IMR-90 (cell line): ENCODE measurements at regions not wholly inside any gene's neighbourhood (a gene's known extent, or its start where the extent isn't known, plus 50 kb on each side); places are given as distances from the start of the nearest gene placed in this dataset.

Source experiments
- ATAC-seq: fragments of 200-7000 bp; cut with Tn5 transposase; 2 replicates; pipeline ENCODE4 v1.9.1; 2020; ENCODE audit warnings: low read depth, mild to moderate bottlenecking, moderate library complexity
- BruUV-seq: library from RNA; stranded (reverse); fragments of 400-500 nt; replicated peaks from 2 replicates; lab custom pipeline; 2021; lab: Mats Ljungman, UMichigan
- CTCF ChIA-PET: fragments of 300-600 bp; formaldehyde crosslinking; extraction: SDS; loops from one replicate; lab custom pipeline; 2021; ENCODE audit warnings: antibody characterized with exemption; lab: Yijun Ruan, JAX
- POLR2A ChIA-PET: fragments of 300-600 bp; sonication (Branson Sonifier 250); formaldehyde crosslinking; loops from one replicate; lab custom pipeline; 2022; ENCODE audit warnings: antibody characterized with exemption; ENCODE audit not compliant: unreplicated experiment; lab: Charles Lee
- DNase-seq: peaks from one replicate; pipeline ENCODE4 v3.0.0; 2013
- H2AFZ ChIP-seq: replicated peaks from 2 replicates; pipeline ENCODE3; 2013; ENCODE audit warnings: low read length, mild to moderate bottlenecking; ENCODE audit not compliant: poor library complexity
- H2AK5ac ChIP-seq: 2 replicates; pipeline ENCODE4 v1.6.1; 2013; ENCODE audit warnings: low read depth, low read length, inconsistent platforms
- H2AK9ac ChIP-seq: replicated peaks from 2 replicates; pipeline ENCODE3; 2013; ENCODE audit warnings: mild to moderate bottlenecking, low read depth, low read length, moderate library complexity; ENCODE audit not compliant: poor library complexity
- H2BK120ac ChIP-seq: 2 replicates; pipeline ENCODE4 v1.6.1; 2013; ENCODE audit warnings: low read depth, low read length, inconsistent platforms
- H2BK15ac ChIP-seq: 3 replicates; pipeline ENCODE4 v1.6.1; 2013; ENCODE audit warnings: low read depth, low read length, inconsistent platforms
- H2BK20ac ChIP-seq: 2 replicates; pipeline ENCODE4 v1.6.1; 2013; ENCODE audit warnings: low read depth, mild to moderate bottlenecking, inconsistent platforms, low read length, moderate library complexity
- H2BK5ac ChIP-seq: 2 replicates; pipeline ENCODE4 v1.6.1; 2013; ENCODE audit warnings: mild to moderate bottlenecking, low read depth, low read length, inconsistent platforms; ENCODE audit not compliant: poor library complexity, severe bottlenecking
- H3K14ac ChIP-seq: replicated peaks from 2 replicates; pipeline ENCODE4 v1.6.1; 2013; ENCODE audit warnings: low read depth, low read length, inconsistent platforms
- H3K18ac ChIP-seq: 2 replicates; pipeline ENCODE4 v1.6.1; 2013; ENCODE audit warnings: low read depth, low read length, control low read depth
- H3K23ac ChIP-seq: 2 replicates; pipeline ENCODE4 v1.6.1; 2013; ENCODE audit warnings: low read depth, low read length, inconsistent platforms
- H3K27ac ChIP-seq: 2 replicates; pipeline ENCODE4 v1.5.1; 2013; ENCODE audit warnings: mild to moderate bottlenecking, control low read depth, low read length; ENCODE audit not compliant: insufficient read depth
- H3K27me3 ChIP-seq: 2 replicates; pipeline ENCODE4 v1.6.1; 2013; ENCODE audit warnings: low read length; ENCODE audit not compliant: control insufficient read depth, insufficient read depth
- H3K36me3 ChIP-seq: 2 replicates; pipeline ENCODE4 v1.6.1; 2013; ENCODE audit warnings: low read length, mixed read lengths; ENCODE audit not compliant: control insufficient read depth, insufficient read depth
- H3K4ac ChIP-seq: 2 replicates; pipeline ENCODE4 v1.6.1; 2013; ENCODE audit warnings: low read depth, low read length, inconsistent platforms
- H3K4me1 ChIP-seq: 2 replicates; pipeline ENCODE4 v1.6.1; 2013; ENCODE audit warnings: low read length, mixed read lengths; ENCODE audit not compliant: control insufficient read depth, insufficient read depth
- H3K4me2 ChIP-seq: 2 replicates; pipeline ENCODE4 v1.6.1; 2013; ENCODE audit warnings: low read depth, mild to moderate bottlenecking, control low read depth, low read length, moderate library complexity
- H3K4me3 ChIP-seq: 2 replicates; pipeline ENCODE4 v1.5.1; 2013; ENCODE audit warnings: low read depth, mild to moderate bottlenecking, control low read depth, low read length, moderate library complexity; ENCODE audit not compliant: insufficient read depth
- H3K56ac ChIP-seq: 2 replicates; pipeline ENCODE4 v1.6.1; 2013; ENCODE audit warnings: low read length, inconsistent platforms; ENCODE audit not compliant: insufficient read depth; ENCODE audit errors: extremely low read depth
- H3K79me1 ChIP-seq, 2 experiments: 2 replicates each; pipeline ENCODE4 v1.6.1; 2013; ENCODE audit warnings: low read length in 2 of 2, inconsistent platforms in 1 of 2, low read depth in 1 of 2
- H3K9ac ChIP-seq: 2 replicates; pipeline ENCODE4 v1.6.1; 2013; ENCODE audit warnings: low read depth, low read length, control low read depth
- H3K9me1 ChIP-seq: 2 replicates; pipeline ENCODE4 v1.6.1; 2013; ENCODE audit warnings: low read length, inconsistent platforms; ENCODE audit not compliant: insufficient read depth
- H3K9me3 ChIP-seq: 2 replicates; pipeline ENCODE4 v1.6.1; 2013; ENCODE audit warnings: low read length; ENCODE audit not compliant: control insufficient read depth, insufficient read depth
- H4K20me1 ChIP-seq: 2 replicates; pipeline ENCODE4 v1.6.1; 2013; ENCODE audit warnings: low read length, inconsistent platforms; ENCODE audit not compliant: insufficient read depth
- H4K5ac ChIP-seq: 2 replicates; pipeline ENCODE4 v1.6.1; 2013; ENCODE audit warnings: mild to moderate bottlenecking, low read depth, low read length, control low read depth
- H4K8ac ChIP-seq, 2 experiments: 2 replicates each; pipeline ENCODE4 v1.6.1; 2013; ENCODE audit warnings: low read depth in 2 of 2, low read length in 2 of 2, control low read depth in 1 of 2, inconsistent platforms in 1 of 2
- H4K91ac ChIP-seq: 2 replicates; pipeline ENCODE4 v1.6.1; 2013; ENCODE audit warnings: low read depth, low read length, inconsistent platforms; ENCODE audit not compliant: insufficient read depth
- BHLHE40 ChIP-seq: fragments of 150-350 bp; IDR thresholded peaks from 2 replicates; pipeline ENCODE4 v1.6.1; 2016; ENCODE audit warnings: mild to moderate bottlenecking, low read depth, low read length
- CEBPB ChIP-seq: IDR thresholded peaks from 2 replicates; pipeline ENCODE4 v1.6.1; 2012; ENCODE audit warnings: low read depth, low read length, improper control_type of control experiment
- CHD1 ChIP-seq: IDR thresholded peaks from 2 replicates; pipeline ENCODE4 v1.6.1; 2012; ENCODE audit warnings: low read depth, low read length, improper control_type of control experiment
- FOS ChIP-seq: fragments of 150-350 bp; IDR thresholded peaks from 2 replicates; pipeline ENCODE4 v1.6.1; 2016; ENCODE audit warnings: low read depth, low read length
- MAFK ChIP-seq: IDR thresholded peaks from 2 replicates; pipeline ENCODE4 v1.6.1; 2012; ENCODE audit warnings: low read depth, low read length, improper control_type of control experiment
- MAZ ChIP-seq: IDR thresholded peaks from 2 replicates; pipeline ENCODE4 v1.6.1; 2012; ENCODE audit warnings: low read depth, mild to moderate bottlenecking, low read length, improper control_type of control experiment, moderate library complexity, borderline replicate concordance
- MXI1 ChIP-seq: IDR thresholded peaks from 2 replicates; pipeline ENCODE4 v1.6.1; 2012; ENCODE audit warnings: low read depth, mild to moderate bottlenecking, low read length, moderate library complexity, borderline replicate concordance
- NFE2L2 ChIP-seq: fragments of 150-350 bp; IDR thresholded peaks from 2 replicates; pipeline ENCODE4 v1.6.1; 2016; ENCODE audit warnings: low read depth, mild to moderate bottlenecking, low read length
- POLR2A ChIP-seq: IDR thresholded peaks from 2 replicates; pipeline ENCODE4 v1.6.1; 2012; ENCODE audit warnings: mild to moderate bottlenecking, low read depth, low read length
- RAD21 ChIP-seq: IDR thresholded peaks from 2 replicates; pipeline ENCODE4 v1.6.1; 2012; ENCODE audit warnings: low read length, improper control_type of control experiment
- RCOR1 ChIP-seq: IDR thresholded peaks from 2 replicates; pipeline ENCODE4 v1.6.1; 2012; ENCODE audit warnings: mild to moderate bottlenecking, low read length, improper control_type of control experiment; ENCODE audit not compliant: insufficient replicate concordance
- RFX5 ChIP-seq: IDR thresholded peaks from 2 replicates; pipeline ENCODE4 v1.8.0; 2012; ENCODE audit warnings: low read depth, mild to moderate bottlenecking, low read length, moderate library complexity
- SMC3 ChIP-seq: fragments of 150-350 bp; IDR thresholded peaks from 2 replicates; pipeline ENCODE4 v1.6.1; 2016; ENCODE audit warnings: low read depth, mild to moderate bottlenecking, antibody characterized with exemption, low read length, moderate library complexity
- WGBS, 2 experiments: methylation state at CpG; one replicate each; pipeline versions ENCODE4 v1.1.5 to v1.1.7; 2013; ENCODE audit warnings: missing lambda C conversion rate in 2 of 2; ENCODE audit not compliant: insufficient read length in 1 of 2; ENCODE audit errors: extremely low coverage in 2 of 2; 5-methylcytosine and 5-hydroxymethylcytosine counted together
- dilution Hi-C: fragments of 300-500 bp; cut with HindIII; formaldehyde crosslinking; loops from one replicate; pipeline ENCODE4 v1.14.3; 2018; ENCODE audit warnings: low sequenced_read_pairs; ENCODE audit not compliant: unreplicated experiment
- in situ Hi-C: fragments of 300-500 bp; cut with MboI; formaldehyde crosslinking; loops from 3 replicates; pipeline ENCODE4 v1.14.3; 2019; ENCODE audit warnings: low sequenced_read_pairs, inconsistent platforms, mixed read lengths
- intact Hi-C: fragments of 100-400 bp; cut with micrococcal nuclease; formaldehyde crosslinking; loops from 2 replicates; pipeline ENCODE4 v1.10.0; 2022
- TF ChIP-seq, protein P1 (sequence below): conservative IDR thresholded peaks from 2 replicates; pipeline ENCODE4 v1.5.1; 2012; ENCODE audit warnings: mild to moderate bottlenecking, low read depth, low read length, improper control_type of control experiment
- TF ChIP-seq, protein P2 (sequence below): fragments of 150-350 bp; IDR thresholded peaks from 2 replicates; pipeline ENCODE4 v1.6.1; 2016; ENCODE audit warnings: low read depth, mild to moderate bottlenecking, low read length, moderate library complexity, borderline replicate concordance
- TF ChIP-seq, protein P3 (sequence below): fragments of 150-350 bp; IDR thresholded peaks from 2 replicates; pipeline ENCODE4 v1.6.1; 2017; ENCODE audit warnings: mild to moderate bottlenecking, antibody characterized with exemption, low read length, low read depth

DNA sequence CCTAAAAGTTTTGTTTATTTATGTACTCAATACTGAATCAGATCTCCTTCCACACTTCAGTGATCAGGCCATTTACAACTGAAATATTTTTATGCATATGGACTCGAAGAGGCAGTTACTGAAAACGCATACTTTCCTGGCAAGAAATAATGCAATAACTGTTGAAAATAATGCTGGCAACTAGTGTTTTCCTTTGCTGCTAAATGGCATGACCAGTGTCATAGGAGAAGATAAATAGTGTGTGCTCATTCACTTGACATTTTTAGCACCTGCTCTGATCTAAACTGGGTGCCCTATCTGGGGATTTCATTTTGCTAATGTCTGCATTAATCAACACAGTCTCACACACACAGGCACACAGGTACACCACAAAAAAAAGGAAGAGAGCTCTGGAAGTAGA is 695.2 kb downstream of the TUSC7 start:
- H3K4ac ChIP-seq, result no peak overlapping the region
- no peaks in the 10 kb centered on the region for H3K9me1 ChIP-seq
- H3K56ac ChIP-seq, result no peak overlapping the region
- no peak overlapping the region for H3K9ac ChIP-seq
- no CpG with 5 or more reads among the region's 2 CpGs for WGBS, 2 experiments
- H3K9me3 ChIP-seq, result no peaks in the 10 kb centered on the region
- H2AFZ ChIP-seq, result no peak overlapping the region
- in situ Hi-C loops, result loop anchor here (25.0 kb wide), 1 partner anchor 583 kb away; no protein-coding TSS in a partner anchor
- no peak overlapping the region for H4K8ac ChIP-seq
- BruUV-seq, result no TSS peak
- ChIA-PET POLR2A (no interaction called here), CTCF (interaction anchor here (0.7 kb wide), 1 partner anchor 121 kb away, joined by 3 read pairs; no protein-coding TSS in a partner anchor)
- no peak overlapping the region for H2BK120ac ChIP-seq
- no peaks in the 10 kb centered on the region for H4K20me1 ChIP-seq
- ATAC-seq (no peak), DNase-seq (no peak)
- no peak overlapping the region for H2AK9ac ChIP-seq
- no peak overlapping the region for H3K27ac ChIP-seq
- no peaks in the 10 kb centered on the region for H3K79me1 ChIP-seq
- no peak overlapping the region for H2BK15ac ChIP-seq
- H3K27me3 ChIP-seq, result no peaks in the 10 kb centered on the region
- no peak overlapping the region for H3K14ac ChIP-seq
- intact Hi-C loops, result no loop called here
- H4K91ac ChIP-seq, result no peak overlapping the region
- no peak overlapping the region for H2BK5ac ChIP-seq
- no peak overlapping the region for H3K18ac ChIP-seq
- H3K4me3 ChIP-seq, result no peak overlapping the region
- no peaks in the 10 kb centered on the region; the same call in 1 of the 2 replicates for H3K4me1 ChIP-seq
- H2AK5ac ChIP-seq, result no peak overlapping the region
- no peak overlapping the region for H4K5ac ChIP-seq
- dilution Hi-C loops, result no loop called here
- H3K4me2 ChIP-seq, result no peak overlapping the region
- H2BK20ac ChIP-seq, result no peak overlapping the region
- H3K36me3 ChIP-seq, result no peaks in the 10 kb centered on the region
- H3K23ac ChIP-seq, result no peak overlapping the region
- TF ChIP-seq, protein P1, sequence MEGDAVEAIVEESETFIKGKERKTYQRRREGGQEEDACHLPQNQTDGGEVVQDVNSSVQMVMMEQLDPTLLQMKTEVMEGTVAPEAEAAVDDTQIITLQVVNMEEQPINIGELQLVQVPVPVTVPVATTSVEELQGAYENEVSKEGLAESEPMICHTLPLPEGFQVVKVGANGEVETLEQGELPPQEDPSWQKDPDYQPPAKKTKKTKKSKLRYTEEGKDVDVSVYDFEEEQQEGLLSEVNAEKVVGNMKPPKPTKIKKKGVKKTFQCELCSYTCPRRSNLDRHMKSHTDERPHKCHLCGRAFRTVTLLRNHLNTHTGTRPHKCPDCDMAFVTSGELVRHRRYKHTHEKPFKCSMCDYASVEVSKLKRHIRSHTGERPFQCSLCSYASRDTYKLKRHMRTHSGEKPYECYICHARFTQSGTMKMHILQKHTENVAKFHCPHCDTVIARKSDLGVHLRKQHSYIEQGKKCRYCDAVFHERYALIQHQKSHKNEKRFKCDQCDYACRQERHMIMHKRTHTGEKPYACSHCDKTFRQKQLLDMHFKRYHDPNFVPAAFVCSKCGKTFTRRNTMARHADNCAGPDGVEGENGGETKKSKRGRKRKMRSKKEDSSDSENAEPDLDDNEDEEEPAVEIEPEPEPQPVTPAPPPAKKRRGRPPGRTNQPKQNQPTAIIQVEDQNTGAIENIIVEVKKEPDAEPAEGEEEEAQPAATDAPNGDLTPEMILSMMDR, result no peak
- TF ChIP-seq MXI1 (no peak), POLR2A (no peak), RFX5 (no peak), CHD1 (no peak), RAD21 (no peak), NFE2L2 (no peak), MAZ (no peak), BHLHE40 (no peak), MAFK (no peak), CEBPB (no peak), RCOR1 (no peak), FOS (no peak), SMC3 (no peak)
- TF ChIP-seq, protein P2, sequence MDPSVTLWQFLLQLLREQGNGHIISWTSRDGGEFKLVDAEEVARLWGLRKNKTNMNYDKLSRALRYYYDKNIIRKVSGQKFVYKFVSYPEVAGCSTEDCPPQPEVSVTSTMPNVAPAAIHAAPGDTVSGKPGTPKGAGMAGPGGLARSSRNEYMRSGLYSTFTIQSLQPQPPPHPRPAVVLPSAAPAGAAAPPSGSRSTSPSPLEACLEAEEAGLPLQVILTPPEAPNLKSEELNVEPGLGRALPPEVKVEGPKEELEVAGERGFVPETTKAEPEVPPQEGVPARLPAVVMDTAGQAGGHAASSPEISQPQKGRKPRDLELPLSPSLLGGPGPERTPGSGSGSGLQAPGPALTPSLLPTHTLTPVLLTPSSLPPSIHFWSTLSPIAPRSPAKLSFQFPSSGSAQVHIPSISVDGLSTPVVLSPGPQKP, result no peak
- TF ChIP-seq, protein P3, sequence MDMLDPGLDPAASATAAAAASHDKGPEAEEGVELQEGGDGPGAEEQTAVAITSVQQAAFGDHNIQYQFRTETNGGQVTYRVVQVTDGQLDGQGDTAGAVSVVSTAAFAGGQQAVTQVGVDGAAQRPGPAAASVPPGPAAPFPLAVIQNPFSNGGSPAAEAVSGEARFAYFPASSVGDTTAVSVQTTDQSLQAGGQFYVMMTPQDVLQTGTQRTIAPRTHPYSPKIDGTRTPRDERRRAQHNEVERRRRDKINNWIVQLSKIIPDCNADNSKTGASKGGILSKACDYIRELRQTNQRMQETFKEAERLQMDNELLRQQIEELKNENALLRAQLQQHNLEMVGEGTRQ, result no peak
